Right renal pelvis (tissue), 4 donors: ENCODE measurements at regions not wholly inside any gene's neighbourhood (a gene's known extent, or its start where the extent isn't known, plus 50 kb on each side); places are given as distances from the start of the nearest gene placed in this dataset.
"Not testable (repeated sequence)": the region's sequence is repeated elsewhere in the genome, so short reads cannot be mapped to it uniquely, and the experiment has no call there.

Experiments used
- DNase-seq, 4 donors: peaks; one replicate each; pipeline ENCODE4 v3.0.0-alpha.2; 2013; ENCODE audit warnings: low read depth in 4 of 4, low spot score in 3 of 4, missing footprints in 1 of 4

- no peak for DNase-seq
Observed at GRCh38 chr5:94027145-94027544, 285.7 kb upstream of the POU5F2 start.

GRCh38 chr5:94025788-94026473, 284.5 kb upstream of the POU5F2 start:
- DNase-seq, result no peak

GRCh38 chr5:94024620-94025019, 283.2 kb upstream of the POU5F2 start:
- no peak for DNase-seq

DNA sequence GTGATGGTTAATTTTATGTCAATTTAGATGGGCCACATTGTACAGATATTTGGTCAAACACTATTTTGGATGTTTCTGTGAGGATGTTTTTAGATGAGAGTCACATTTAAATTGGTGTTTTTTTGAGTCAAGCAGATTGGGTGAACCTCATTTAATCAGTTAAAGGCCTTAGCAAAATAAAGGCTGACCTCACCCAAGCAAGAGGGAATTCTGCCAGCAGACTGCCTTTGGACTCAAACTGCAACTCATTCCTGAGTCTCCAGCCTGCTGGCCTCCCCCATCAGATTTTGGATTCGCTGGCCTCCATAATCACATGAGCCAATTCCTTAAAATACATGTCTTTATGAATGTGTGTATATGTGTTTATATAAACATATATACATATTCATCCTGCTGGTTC, 282.7 kb upstream of the POU5F2 start:
- no peak for DNase-seq

DNA sequence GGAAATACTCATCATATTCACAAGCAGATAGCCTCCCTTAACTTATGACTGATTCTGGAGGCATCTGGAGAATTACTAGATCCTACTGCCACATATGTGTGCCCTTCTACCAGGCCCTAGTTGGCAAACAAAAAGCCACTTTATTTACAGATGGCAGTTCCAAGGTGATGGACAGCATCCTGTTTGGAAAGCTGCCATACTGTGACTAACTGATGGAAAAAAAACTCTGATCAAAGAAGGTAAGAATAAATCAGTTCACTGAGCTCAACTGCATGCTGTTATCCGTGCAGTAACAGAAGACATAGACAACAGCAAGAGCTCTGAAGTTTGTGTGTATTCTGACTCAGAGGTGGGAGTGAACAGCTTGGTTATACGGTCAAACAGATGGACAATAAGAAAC, 279.8 kb upstream of the POU5F2 start:
- no peak for DNase-seq

- DNase-seq, result no peak
Observed at GRCh38 chr5:94017579-94017978, 276.2 kb upstream of the POU5F2 start.

DNA sequence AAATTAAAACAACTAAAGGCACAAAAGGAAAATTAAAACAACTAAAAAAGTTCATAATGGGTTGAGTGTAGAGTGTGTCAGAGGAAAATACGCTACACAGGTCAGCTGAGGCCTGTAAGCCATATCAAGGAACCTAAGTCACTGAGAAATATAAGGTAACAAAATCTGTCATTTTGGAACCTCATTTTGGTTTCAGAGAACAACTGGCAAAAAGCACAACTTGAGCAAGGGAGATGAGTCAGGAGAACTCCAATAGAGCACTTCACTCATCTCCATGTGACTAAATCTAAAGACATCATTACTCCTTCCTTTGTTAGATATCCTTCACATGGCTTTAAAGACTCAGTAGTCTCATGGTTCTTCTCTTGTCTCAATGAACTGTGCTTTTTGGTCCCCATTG, 269.4 kb upstream of the POU5F2 start:
- DNase-seq, result no peak

- DNase-seq, result no peak
Observed at GRCh38 chr5:94009161-94009560, 267.8 kb upstream of the POU5F2 start.

- DNase-seq, result no peak
Observed at GRCh38 chr5:93998951-93999455, 257.6 kb upstream of the POU5F2 start.

GRCh38 chr5:93997562-93997961, 256.2 kb upstream of the POU5F2 start:
- DNase-seq, result no peak

DNA sequence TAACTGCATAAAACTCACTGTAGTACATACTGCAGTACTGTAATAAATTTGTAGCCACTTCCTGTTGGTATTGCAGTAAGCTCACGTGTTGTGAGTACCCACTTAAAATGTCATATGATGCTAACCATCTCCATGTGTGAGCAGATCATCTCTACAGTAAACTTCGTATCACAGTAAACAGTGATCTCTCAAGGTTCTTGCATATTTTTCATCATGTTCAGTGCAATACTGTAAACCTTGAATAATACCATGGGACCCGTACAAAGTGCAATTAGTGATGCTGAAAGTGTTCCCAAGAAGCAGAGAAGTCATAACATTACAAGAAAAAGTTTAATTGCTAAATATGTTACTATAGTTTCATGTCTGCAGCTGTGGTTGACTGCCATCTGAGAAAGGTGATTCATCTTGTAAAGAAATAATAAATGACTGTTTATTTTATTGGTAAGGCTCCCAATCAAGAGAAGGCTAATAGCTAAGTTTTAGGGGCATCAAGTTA, 253.8 kb upstream of the POU5F2 start:
- DNase-seq, result no peak

- DNase-seq, result no peak
Observed at GRCh38 chr5:93993161-93993560, 251.8 kb upstream of the POU5F2 start.

GRCh38 chr5:93990504-93991070, 249.2 kb upstream of the POU5F2 start:
- DNase-seq, result no peak

- DNase-seq, result not testable (repeated sequence)
Observed at GRCh38 chr5:93985940-93986570, 244.7 kb upstream of the POU5F2 start.

GRCh38 chr5:93978222-93978621, 236.8 kb upstream of the POU5F2 start:
- DNase-seq, result no peak

GRCh38 chr5:93967923-93968322, 226.5 kb upstream of the POU5F2 start:
- no peak for DNase-seq

- DNase-seq, result no peak
Observed at GRCh38 chr5:93964421-93964820, 223.0 kb upstream of the POU5F2 start.

DNA sequence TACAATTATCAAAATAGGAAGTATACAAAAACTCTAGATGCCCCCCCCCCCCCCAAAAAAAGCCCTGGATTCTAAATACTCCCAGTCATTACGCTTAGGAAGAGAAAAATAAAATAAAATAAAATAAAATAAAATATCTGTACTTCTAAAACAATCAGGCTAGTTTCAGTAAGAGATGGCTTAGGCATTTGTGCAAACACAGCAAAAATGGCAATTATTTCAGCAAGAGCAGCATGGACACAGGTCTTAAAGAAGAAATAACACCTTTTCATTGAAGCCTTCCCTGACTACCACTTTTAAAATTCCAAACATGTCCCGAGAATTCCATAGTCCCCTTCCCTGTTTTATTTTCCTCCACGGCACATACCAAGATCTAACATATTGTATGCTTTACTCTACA, 218.6 kb upstream of the POU5F2 start:
- DNase-seq, result no peak

GRCh38 chr5:93956006-93956405, 214.6 kb upstream of the POU5F2 start:
- DNase-seq, result no peak

DNA sequence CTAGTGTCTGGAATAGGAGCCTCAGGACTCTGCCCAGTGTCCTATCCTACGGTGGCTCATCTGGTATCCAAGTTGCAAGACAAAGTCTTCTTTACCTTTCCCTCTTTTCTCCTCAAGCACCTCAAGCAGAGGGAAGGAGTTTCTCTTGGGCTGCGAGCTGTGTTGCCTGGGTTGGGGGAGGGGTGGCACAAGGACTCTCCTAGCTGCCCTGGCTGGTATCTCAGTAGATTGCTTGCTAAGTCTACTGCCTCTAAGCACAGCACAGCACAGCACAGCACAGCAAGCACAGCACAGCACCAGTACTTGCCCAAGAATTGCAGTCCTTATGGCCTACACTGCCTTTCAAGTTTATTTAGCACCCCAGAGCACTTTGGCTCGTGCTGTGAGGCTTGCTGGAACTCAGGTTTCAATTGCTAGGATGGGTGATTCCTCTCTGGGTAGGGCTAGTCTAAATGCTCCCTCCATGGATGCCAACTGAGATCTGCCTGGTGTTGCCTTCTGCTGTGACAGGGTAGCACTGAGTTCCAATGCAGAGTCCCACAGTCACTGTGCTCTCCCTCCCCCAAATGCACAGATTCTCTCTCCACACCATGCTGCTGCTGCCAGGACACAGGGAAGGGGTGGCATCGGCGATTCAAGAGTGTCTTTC, 213.1 kb upstream of the POU5F2 start:
- no peak for DNase-seq

GRCh38 chr5:93953442-93953841, 212.0 kb upstream of the POU5F2 start:
- DNase-seq, result no peak
